RWPE2 (cell line): ENCODE measurements at regions not wholly inside any gene's neighbourhood (a gene's known extent, or its start where the extent isn't known, plus 50 kb on each side); places are given as distances from the start of the nearest gene placed in this dataset.

ENCODE experiments used
- ATAC-seq: fragments of 200-7000 bp; cut with Tn5 transposase; 3 replicates; pipeline ENCODE4 v1.9.1; 2021; ENCODE audit warnings: low read depth
- DNase-seq: peaks from one replicate; pipeline ENCODE4 v3.0.0-alpha.2; 2020; ENCODE audit warnings: low spot score
- H3K27ac ChIP-seq: fragments of 450-650 bp; 2 replicates; pipeline ENCODE4 v1.5.1; 2017; ENCODE audit warnings: mild to moderate bottlenecking; ENCODE audit not compliant: poor library complexity, severe bottlenecking
- H3K27me3 ChIP-seq: fragments of 250-450 bp; sonication (Bioruptor Pico); 2 replicates; pipeline ENCODE4 v1.5.1; 2021; ENCODE audit warnings: mild to moderate bottlenecking, moderate library complexity; ENCODE audit not compliant: insufficient read depth, poor library complexity, severe bottlenecking
- H3K36me3 ChIP-seq: fragments of 250-450 bp; sonication (Bioruptor Pico); 2 replicates; pipeline ENCODE4 v1.5.1; 2020; ENCODE audit warnings: low read depth, mild to moderate bottlenecking, moderate library complexity
- H3K4me1 ChIP-seq: fragments of 250-450 bp; sonication (Bioruptor Pico); 2 replicates; pipeline ENCODE4 v1.5.1; 2021; ENCODE audit warnings: mild to moderate bottlenecking, moderate library complexity; ENCODE audit not compliant: insufficient read depth, poor library complexity, severe bottlenecking
- H3K4me3 ChIP-seq: fragments of 250-450 bp; sonication (Bioruptor Pico); 2 replicates; pipeline ENCODE4 v1.5.1; 2021; ENCODE audit warnings: mild to moderate bottlenecking, moderate library complexity; ENCODE audit not compliant: severe bottlenecking
- H3K9me3 ChIP-seq: fragments of 250-450 bp; sonication (Bioruptor Pico); 2 replicates; pipeline ENCODE4 v1.5.1; 2021; ENCODE audit warnings: mild to moderate bottlenecking, moderate library complexity; ENCODE audit not compliant: severe bottlenecking
- CTCF ChIP-seq: fragments of 450-650 bp; IDR thresholded peaks from one replicate; pipeline ENCODE4 v1.5.1; 2017; ENCODE audit warnings: mild to moderate bottlenecking, moderate library complexity; ENCODE audit not compliant: poor library complexity, severe bottlenecking

- Histone ChIP-seq H3K27ac (peak overlapping the region; percentile 86), H3K36me3 (no peaks in the 10 kb centered on the region), H3K27me3 (no peaks in the 10 kb centered on the region), H3K4me1 (peaks cover 16% of the 10 kb centered on the region), H3K9me3 (no peaks in the 10 kb centered on the region), H3K4me3 (no peak overlapping the region)
- DNase-seq (no peak), ATAC-seq (no peak)
- TF ChIP-seq CTCF: no peak
Measured at GRCh38 chr7:33807155-33807530, 98.2 kb upstream of the BMPER start.

- peak; percentile 74 for DNase-seq
- Histone ChIP-seq H3K36me3 (no peaks in the 10 kb centered on the region), H3K4me3 (no peak overlapping the region), H3K9me3 (no peaks in the 10 kb centered on the region), H3K27ac (peak overlapping the region; percentile 86), H3K27me3 (no peaks in the 10 kb centered on the region), H3K4me1 (peaks cover 16% of the 10 kb centered on the region)
- TF ChIP-seq CTCF: peak; percentile 66
- ATAC-seq: peak; percentile 83
Measured at GRCh38 chr7:33807779-33808482, 97.4 kb upstream of the BMPER start.

- H3K27me3 ChIP-seq: no peaks in the 10 kb centered on the region
- H3K4me3 ChIP-seq: no peak overlapping the region
- no peak for DNase-seq
- peak overlapping the region; percentile 86 for H3K27ac ChIP-seq
- ATAC-seq: no peak
- no peaks in the 10 kb centered on the region for H3K36me3 ChIP-seq
- TF ChIP-seq CTCF: no peak
- H3K4me1 ChIP-seq: peaks cover 16% of the 10 kb centered on the region
- no peaks in the 10 kb centered on the region for H3K9me3 ChIP-seq
Measured at GRCh38 chr7:33809228-33809627, 96.1 kb upstream of the BMPER start.

GRCh38 chr7:33810356-33810755, 95.0 kb upstream of the BMPER start:
- Histone ChIP-seq H3K4me3 (no peak overlapping the region), H3K27ac (no peak overlapping the region), H3K36me3 (no peaks in the 10 kb centered on the region), H3K27me3 (no peaks in the 10 kb centered on the region), H3K4me1 (peaks cover 16% of the 10 kb centered on the region), H3K9me3 (no peaks in the 10 kb centered on the region)
- ATAC-seq (no peak), DNase-seq (no peak)
- TF ChIP-seq CTCF: no peak

GRCh38 chr7:33813331-33813730, 92.0 kb upstream of the BMPER start:
- Histone ChIP-seq H3K36me3 (no peaks in the 10 kb centered on the region), H3K9me3 (no peaks in the 10 kb centered on the region), H3K27me3 (no peaks in the 10 kb centered on the region), H3K27ac (no peak overlapping the region), H3K4me1 (peaks cover 7% of the 10 kb centered on the region), H3K4me3 (no peak overlapping the region)
- ATAC-seq: no peak
- DNase-seq: no peak
- no peak for TF ChIP-seq CTCF
